CD4-positive, alpha-beta T cell treated with Interferon alpha-2 for 1 hour (primary cell): ENCODE measurements at regions not wholly inside any gene's neighbourhood (a gene's known extent, or its start where the extent isn't known, plus 50 kb on each side); places are given as distances from the start of the nearest gene placed in this dataset.
"Not testable (repeated sequence)": the region's sequence is repeated elsewhere in the genome, so short reads cannot be mapped to it uniquely, and the experiment has no call there.

ENCODE experiments used
- DNase-seq, 2 donors: peaks; one replicate each; pipeline ENCODE4 v3.0.0-alpha.2; 2020 to 2022

DNA sequence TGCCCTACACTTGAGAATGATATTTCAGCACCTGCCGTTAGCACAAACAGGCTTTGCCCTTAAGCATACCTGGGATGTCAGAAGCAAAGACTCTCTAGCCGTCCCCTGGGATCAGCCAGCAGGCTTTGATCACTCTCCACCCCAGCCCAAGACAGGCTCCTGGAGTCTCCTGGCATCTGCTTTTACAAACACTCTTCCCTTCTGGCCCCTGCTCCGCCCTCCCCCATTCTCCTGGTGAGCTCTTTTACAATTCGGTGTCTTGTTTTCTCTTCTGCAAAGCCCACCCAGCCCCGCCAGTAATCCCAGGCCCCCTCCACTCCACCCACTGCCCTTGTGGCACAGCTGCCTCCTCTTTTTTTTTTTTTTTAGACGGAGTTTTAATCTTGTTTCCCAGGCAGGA lies 50.4 kb downstream of the KATNIP start:
- DNase-seq, result no peak

DNA sequence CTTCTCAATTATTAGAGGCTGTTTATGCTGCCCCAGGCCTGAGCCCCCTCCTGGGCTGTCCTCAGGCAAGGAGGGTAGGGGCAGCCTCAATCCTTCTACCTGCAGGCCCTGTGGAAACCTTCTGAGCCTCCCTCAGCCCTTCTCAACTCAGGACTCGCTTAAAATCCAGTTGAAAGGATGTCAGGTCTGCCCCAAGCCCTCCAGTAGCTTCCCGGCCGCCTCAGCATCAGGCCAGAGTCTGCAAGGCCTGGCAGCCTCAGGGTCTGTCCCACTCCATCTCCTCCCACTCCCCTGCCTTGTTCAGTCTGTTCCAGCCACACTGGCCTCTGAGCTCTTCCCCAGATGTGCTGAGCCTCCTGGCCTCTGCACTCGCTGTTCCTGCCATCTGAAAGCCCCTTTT lies 52.2 kb downstream of the KATNIP start:
- DNase-seq, result no peak

DNA sequence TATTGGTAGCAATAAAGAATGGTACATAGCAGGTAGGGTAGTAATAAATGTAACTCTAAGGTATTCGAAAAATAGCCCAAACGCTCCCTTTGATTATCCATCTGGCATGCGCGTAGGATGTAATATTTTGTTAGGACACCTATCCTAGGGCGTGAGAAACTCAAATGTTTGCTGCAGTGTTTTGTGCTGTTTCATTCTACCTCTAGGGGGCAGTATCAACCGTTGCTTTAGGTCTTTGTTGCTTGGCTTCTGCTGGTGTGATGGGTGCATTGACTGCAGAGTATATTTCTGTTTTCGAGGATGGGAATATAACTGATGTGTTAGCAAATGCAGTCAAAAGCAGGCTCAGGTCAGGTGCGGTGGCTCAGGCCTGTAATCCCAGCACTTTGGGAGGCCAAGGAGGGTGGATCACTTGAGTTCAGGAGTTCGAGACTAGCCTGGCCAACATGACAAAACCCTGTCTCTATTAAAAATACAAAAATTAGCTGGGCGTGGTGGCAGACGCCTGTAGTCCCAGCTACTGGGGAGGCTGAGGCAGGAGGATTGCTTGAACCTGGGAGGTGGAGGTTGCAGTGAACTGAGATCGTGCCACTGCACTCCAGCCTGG lies 55.7 kb downstream of the KATNIP start:
- DNase-seq, result peak in 1 of 2 donors; percentile 25

DNA sequence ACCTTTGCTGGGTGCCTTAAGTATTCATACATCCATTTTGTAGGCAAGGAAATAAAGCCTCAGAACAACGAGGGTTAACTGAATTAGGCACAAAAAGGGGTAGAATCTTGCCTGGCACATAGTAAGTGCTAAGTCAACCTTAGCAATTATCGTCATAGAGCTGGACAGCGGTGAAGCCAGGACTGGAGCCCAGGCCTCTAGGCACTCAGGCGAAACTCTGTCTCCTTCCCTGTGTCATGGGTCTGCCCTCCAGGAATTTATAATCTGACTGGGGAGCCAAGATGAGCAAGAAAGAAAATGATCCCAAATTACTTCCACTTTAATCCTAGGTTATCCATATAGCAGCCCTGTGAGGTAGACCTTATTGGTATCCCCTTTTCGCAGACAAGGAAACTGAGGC lies 61.4 kb downstream of the KATNIP start:
- DNase-seq, result no peak

DNA sequence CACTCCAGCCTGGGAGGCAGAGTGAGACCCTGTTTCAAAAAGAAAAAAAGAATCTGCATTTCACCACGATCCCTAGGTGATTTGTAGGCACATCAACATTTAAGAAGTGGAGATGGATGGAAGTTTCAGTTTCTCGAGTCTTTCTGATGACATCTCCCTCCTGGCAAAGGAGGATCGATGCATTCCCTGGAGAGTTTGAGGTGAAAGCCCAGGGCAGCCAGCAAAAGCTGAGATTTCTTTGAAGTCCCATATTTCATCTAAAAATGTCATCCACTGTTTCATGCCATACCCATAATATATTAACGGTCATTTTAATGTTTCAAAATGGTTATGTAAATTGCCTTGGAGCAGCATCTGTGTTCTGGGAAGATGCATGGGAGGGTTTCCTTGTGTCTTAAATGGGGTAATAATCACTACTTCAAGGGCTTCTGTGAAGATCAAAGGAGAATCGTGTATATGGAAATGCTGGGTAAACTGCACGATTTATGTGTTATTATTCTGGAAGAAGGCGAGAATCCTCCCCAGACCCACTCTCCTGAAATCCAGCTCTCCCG lies 63.4 kb downstream of the KATNIP start:
- no peak for DNase-seq

DNA sequence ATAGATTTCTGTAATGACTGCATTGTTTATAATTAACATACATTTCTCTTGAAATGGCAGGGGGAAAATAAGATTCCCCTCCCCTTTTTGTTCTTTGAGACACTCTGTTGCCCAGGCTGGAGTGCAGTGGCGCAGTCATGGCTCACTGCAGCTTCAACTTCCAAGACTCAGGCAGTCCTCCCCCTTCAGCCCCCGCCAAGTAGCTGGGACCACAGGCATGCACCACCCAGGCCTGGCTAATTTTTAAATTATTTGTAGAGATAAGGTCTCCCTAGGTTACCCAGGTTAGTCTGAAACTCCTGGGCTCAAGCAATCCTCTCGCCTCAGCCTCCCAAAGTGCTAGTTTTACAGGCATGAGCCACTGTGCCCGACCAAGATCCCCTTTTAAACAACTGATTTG lies 67.7 kb downstream of the KATNIP start:
- DNase-seq, result no peak

DNA sequence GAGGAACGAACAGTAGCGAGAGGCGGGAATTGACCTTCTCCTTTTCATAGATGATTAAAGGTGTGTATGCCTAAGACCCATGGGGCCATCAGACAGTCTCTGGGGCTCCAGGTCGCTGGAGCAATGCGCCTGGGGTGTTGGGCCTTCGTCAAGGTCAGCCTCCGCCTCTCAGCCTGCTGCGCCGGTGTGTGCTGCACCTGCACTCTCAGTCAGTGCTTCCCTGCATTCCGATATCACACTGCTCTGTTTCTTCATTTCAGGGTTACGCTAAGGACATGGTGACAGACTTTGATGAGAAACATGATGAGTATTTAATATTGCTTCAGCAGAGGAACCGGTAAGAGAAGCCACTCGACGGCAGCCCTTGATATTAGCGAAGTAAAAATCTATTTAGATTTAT lies 68.2 kb downstream of the KATNIP start:
- DNase-seq, result no peak

DNA sequence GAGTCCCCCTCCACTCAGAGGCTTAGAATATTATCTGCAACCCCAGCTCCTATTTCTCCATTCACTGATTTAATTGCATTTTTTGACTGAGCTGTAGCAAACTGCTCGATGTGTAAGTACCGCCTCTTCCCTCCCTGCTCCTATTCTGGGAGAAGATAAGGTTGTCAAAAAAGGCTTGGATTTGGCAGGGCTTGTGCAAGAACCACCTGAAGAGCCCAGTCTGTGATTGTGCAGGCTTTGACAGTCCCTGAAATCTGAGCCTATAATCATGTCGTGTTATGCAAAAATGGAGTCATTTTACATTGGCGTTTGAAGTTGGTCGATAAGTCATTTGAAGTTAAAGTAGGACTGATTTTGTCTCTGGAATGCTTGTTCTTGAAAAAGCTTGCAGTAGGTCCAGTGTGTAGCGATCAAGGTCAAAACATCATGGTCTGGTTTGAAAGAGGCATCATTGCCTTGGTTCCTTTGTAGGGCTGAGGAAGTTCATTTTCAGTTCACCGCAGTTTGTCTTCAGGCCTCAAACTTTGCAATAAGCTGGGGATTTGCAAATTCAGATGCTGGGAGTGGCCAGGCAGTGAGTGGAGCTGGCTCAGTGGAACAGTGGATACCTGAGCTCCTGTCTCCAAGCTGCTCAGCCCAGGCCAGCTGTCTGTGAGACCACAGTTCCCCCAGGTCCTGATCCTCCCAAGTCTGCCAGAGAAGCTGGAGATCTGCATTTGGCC lies 68.8 kb downstream of the KATNIP start:
- DNase-seq, result no peak

DNA sequence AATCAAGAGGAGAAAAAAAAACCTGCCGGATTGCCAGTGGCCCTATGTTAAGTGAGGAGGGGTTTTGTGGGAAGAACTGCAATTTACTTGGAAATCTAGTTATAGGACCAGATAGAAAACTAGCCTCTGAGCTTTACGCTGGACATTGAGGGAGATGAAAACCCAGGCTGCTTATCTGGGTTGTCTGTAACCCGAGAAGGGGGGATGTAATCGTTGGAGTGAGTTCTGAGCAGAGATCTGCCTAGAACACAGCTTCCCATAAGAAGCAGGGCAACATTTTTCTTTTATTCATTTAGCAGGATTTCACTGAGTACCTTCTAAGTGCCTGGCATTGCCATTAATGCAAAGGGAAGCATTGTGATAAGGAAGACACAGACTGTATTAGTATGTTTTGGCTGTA lies 70.6 kb downstream of the KATNIP start:
- no peak for DNase-seq

DNA sequence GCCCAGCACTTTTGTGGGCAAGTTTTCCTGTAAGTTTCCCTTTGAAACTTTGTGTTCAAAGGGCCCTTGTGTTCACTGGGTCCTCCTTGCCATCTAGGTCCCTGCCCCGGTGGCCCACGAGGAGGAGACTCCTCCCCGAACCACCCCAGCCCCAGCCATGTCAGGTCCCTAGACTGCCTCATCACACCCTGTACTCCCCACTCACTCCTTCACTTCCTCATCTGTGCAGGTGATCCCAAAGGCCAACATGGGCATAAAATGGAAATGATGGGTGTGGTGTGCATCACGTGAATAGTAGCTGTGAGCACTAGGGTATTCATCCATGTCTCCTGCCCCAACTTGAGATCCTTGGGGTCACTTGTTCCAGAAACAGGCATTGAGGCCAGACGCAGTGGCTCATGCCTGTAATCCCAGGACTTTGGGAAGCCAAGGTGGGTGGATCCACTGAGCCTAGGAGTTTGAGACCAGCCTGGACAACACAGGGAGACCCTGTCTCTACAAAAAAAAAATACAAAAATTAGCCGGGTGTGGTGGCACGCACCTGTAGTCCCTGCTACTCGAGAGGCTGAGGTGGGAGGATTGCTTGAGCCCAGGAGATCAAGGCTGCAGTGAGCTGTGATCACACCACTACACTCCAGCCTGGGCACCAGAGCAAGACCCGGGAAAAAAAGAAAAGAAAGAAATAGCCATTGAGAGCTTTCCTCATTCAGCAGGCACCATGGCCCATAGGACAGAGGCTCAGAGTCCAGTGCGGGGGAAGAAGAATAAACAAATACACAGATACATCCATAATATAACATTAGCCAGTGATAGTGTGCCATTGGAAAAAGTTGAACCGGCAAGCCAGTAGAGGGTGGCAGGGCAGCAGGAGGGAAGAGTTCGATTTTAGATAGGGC lies 74.5 kb downstream of the KATNIP start:
- DNase-seq, result no peak

DNA sequence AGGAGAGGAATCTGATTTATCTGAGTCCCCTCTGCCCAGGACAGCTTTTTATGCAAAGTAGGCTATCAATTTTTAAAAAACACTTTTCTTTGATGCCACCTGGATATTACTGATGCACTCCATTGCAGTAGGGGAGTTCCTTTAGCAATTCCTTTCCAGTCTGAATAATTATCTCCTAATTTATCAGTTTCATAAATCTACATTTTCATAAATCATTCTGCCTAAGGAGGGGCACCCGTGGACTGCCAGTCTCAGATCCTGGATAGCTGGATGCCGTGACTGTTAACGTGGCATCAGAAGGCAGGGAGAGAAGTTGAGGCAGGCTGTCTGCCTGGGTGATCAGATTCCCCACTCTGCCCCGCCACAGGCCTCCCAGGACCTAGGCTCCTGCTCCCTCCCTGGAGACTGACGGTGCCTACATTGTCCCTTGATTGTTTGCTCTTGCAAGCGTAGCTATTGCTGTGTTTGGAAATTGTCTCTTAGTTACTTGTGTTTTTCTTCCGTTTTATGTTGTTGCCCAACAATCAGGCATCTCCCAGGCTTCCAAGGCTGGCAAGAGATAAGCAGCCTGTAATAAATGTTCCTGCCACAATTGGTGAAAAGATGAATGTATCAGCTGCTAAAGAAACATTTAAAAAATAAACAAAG lies 75.2 kb downstream of the KATNIP start:
- DNase-seq, result no peak

DNA sequence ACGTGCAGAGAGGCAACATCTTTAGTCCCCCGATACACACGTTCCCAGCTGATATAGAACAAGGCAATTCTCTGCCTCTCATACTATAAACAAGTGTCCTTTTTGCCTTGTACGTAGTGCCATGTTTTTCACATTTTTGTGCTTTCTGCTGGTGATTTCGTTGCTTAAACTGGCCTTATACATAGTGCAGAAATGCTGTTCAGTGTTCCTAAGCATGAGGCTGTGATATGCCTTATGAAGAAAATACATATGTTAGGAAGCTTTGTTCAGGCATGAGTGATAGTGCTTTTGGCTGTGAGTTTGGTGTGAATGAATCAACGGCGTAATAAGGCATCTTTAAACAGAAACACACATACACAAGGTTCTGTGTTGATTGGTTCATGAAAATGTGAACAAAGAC lies 77.2 kb downstream of the KATNIP start:
- DNase-seq, result no peak

DNA sequence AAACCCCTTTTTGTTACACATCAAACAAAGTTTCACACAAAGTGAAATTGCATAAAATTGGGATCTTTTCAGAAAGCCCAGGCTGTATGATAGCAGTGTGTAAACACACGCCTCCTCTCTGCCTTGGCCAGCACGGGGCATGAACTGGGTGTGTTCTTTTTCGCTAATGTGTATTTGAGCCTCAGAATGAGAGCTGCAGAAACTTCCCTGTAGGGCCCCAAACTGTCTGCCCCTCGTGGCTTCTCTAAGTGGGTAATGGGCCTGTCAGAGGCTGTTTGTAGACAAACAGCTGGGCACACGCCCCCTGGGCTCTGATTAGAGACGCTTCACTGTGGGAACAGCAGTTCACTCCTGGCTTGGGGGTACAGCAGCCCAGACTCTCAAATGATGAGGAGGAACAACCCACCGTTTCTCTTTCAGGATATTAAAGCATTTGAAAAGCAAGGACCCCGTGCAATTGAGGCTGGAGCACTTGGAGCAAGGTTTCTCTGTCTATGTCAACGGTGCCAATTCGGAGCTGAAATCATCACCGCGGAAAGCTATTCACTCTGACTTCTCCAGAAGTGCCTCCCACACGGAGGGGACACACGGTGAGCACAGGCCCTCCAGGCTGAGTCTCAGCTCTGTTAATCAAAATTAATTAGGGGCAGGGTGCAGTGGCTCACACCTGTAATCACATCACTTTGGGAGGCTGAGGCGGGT lies 78.4 kb downstream of the KATNIP start:
- DNase-seq, result no peak

DNA sequence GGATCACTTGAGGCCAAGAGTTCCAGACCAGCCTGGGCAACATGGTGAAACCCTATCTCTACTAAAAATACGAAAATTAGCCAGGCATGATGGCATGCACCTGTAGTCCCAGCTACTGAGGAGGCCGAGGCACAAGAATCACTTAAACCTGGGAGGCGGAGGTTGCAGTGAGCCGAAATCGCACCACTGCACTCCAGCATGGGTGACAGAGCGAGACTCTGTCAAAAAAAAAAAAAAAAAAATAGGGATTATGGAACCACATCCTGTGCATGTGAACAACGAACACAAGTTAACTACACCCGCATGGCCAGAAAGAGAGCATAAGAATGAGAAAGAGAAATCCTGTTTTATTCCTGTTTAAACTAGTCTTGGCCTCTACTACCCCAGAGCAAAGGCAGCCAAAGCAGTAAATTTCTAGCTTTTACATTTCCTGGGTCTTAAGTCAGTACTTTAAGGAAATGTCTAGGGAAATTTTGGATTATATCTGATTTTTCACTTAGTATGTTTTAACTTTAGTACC lies 79.1 kb downstream of the KATNIP start:
- DNase-seq, result not testable (repeated sequence)

DNA sequence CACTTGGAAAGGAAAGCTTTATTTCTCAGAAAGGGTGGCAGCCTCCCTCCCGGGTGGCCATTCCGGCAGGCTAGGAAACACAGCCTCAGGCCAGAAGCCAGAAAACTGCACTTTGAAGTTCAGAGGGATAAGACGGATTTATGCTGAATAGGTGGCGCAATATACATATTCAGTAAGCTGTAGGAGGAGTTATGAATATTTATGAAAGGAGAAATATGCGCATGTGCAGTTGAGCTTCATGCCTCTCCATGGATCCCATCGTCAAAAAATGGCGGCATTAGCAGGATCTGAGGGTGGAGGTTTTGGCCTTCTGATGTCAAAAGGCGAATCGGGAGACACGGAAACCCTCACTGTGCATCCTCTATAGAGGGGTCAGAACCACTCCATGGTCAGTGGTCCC lies 82.3 kb downstream of the KATNIP start:
- no peak for DNase-seq

DNA sequence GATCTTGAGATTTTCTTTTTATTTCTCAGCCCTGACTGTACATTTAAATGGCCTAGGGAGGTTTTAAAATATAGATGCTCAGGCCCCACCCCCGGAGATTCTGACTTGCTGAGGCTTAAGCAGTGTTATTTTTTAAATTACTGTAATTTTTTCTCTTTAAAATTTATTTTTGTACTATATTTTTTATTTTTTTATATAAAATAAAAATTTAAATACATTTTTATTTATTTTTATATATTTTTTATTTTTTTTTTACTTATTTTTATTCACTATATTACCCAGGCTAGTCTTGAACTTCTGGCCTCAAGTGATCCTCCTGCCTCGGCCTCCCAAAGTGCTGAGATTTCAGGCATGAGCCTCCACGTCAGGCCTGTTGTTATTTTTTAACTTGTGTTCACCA lies 83.3 kb downstream of the KATNIP start:
- DNase-seq, result no peak

DNA sequence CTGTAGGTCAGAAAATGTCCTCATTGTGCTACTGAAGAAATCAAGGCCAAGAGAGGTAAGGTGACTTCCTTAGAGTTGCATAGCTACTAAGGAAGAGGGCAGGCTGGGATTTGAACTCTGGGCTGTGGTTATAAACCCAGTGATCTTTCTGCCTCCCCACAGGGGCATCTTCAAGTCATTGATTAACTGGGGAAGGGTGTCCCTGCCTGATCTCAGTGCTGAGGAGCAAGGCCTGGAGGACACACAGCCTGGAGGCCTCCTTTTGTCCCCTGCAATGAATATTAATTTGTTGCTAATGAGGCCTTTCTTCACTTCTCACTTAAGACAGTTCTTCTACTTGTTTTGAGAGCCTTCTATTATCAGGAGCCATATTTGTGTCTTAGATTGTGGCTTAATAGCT lies 83.8 kb downstream of the KATNIP start:
- no peak for DNase-seq

DNA sequence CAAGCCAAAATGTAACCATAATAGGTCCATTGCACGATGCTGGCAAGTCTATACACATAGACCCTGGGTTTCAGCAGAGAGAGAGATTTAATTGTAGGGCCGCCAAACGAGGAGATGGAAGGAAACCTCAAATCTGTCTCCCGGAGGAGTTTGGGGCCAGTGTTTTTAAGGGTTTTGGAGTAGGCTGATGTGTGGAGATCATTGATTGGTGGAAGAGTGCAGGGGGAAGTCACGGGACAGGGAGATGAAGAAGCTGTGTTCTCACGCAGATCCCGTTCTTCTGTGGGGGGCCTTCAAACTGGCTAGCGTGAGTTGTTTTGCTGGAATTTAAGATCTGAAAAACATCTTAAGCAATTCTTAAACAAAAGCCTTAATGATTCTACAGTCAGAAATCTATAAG lies 84.8 kb downstream of the KATNIP start:
- no peak for DNase-seq

DNA sequence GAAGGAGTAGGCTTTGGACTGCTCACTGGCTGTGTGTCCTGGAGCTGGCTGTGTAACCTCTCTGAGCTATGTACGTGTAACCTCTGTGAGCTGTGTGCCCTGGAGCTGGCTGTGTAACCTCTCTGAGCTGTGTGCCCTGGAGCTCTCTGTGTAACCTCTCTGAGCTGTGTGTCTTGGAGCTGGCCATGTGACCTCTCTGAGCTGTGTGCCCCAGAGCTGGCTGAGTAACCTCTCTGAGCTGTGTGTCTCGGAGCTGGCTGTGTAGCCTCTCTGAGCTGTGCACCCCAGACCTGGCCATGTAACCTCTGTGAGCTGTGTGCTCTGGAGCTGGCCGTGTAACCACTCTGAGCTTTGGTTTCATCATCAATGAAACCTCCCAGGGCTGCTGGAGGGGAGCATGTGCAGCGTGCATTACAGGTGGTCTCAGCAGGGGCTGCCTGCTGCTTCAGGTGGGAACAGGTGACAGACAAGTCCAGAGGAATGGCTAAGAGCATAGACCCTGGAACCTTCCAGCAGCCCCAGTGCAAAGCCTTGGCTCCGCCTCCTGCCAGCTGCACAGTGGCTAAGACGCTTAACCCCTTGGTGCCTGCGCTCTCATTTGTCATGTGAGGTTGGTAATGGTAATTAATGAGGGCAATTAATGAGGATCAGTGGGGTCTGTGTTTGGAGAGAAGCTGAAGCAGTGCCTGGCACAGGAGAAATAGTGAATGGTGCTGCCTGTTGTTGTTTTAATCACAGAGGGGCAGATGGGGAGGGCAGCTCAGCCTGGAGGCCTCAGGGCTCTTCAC lies 86.7 kb downstream of the KATNIP start:
- DNase-seq, result no peak

DNA sequence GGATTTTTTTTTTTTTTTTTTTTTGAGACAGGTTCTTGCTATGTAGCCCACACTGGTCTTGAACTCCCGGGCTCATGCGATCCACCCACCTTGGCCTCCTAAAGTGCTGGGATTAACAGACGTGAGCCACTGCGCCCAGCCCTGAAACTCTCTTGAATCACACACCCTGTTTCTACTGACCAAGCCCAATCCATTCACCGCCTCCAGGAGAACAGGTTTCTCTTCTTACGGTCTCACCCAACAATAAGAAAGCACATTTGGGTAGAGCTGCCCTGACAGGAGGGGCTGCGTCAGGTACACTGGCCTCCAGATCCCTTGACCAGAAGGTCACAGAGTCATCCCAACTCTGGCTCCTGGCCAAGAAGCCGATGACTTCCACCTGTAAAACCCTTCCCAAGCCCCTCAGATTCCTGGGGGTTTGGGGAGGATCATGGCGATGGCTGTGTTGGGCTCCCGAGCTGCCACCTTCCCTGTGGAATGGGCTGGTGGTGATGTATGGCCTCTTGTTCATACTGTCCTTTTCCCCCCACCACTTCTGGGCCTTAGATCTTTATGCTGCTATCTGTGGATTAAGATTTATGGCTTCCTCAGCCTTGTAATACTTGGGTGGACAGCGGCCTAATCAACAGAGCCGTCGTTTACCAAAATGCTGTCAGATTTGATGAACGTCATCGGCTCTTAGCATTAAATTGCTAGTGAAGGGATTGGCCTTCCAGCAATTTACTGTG lies 89.1 kb downstream of the KATNIP start:
- no peak for DNase-seq
